HL-60/S4 treated with retinoic acid at 250 ng/mL for 4 days and 3 days (cell line): ENCODE measurements at regions not wholly inside any gene's neighbourhood (a gene's known extent, or its start where the extent isn't known, plus 50 kb on each side); places are given as distances from the start of the nearest gene placed in this dataset.
"Not testable (repeated sequence)": the region's sequence is repeated elsewhere in the genome, so short reads cannot be mapped to it uniquely, and the experiment has no call there.

Experiments used
- in situ Hi-C: fragments of 300-500 bp; cut with MboI; formaldehyde crosslinking; loops from 2 replicates; pipeline ENCODE4 v1.7.0; 2022; ENCODE audit warnings: low sequenced_read_pairs

DNA sequence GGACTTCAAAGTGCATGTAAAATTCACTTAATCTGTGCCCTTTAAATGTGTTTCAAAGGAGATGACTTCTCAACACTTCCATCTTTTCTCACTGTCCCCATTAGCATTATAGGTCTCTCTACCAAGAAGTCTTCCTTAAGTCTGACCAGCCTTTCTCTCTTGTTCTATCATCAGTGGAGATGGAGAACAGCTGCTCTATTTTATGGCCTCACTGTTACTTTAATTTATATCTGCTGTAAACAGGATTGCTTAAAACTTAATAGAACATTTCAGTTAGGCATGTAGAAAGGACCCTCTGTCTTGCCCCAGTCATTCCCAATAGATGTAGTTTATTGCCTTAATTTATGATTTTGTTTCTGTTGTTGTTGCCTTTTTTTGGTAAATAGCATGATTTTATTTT is 86.0 kb upstream of the CDC42EP3 start:
- in situ Hi-C loops: not testable (repeated sequence)

- in situ Hi-C loops: not testable (repeated sequence)
Measured at GRCh38 chr2:37758141-37758601, 86.7 kb upstream of the CDC42EP3 start.

- in situ Hi-C loops: not testable (repeated sequence)
Measured at GRCh38 chr2:37759989-37760388, 88.5 kb upstream of the CDC42EP3 start.

DNA sequence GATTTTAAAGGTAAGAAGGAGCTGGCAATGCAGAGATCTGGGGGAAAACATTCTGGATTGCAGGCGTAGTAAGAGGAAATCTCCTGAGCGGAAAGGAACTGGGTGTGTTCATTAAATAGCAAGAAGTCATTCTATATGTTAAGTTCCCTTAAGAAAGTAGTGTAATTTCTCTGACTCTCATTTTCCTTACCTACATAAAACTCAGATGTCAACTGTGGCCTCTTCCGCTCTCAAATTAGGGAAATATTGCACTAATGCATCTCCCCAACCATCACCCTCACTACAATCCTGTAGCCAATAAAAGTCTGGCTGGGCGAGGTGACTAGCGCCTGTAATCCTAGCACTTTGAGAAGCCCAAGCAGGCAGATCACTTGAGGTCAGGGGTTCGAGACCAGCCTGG is 89.0 kb upstream of the CDC42EP3 start:
- in situ Hi-C loops: no loop called here

DNA sequence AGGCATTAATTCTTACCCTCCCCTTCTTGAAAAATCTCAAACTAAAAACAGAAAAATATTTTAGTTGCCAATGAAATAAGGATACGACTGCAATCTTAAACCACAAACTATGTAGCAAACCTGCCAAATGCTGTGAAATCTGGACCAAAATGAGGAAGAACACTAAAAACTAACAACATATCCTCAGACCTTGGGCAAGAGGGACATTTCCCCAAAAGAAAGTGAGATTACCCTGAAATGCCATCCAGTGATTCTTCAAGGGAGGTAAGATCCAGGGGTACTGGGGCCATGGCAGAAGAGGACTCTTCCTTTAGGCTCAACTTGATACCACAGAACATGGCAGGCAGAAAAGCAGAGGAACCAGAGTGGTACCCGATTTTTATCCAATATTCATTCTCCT is 90.8 kb upstream of the CDC42EP3 start:
- in situ Hi-C loops: not testable (repeated sequence)

GRCh38 chr2:37764739-37765138 is 93.3 kb upstream of the CDC42EP3 start:
- in situ Hi-C loops: no loop called here

- in situ Hi-C loops: no loop called here
Measured at GRCh38 chr2:37766106-37766505, 94.7 kb upstream of the CDC42EP3 start.

DNA sequence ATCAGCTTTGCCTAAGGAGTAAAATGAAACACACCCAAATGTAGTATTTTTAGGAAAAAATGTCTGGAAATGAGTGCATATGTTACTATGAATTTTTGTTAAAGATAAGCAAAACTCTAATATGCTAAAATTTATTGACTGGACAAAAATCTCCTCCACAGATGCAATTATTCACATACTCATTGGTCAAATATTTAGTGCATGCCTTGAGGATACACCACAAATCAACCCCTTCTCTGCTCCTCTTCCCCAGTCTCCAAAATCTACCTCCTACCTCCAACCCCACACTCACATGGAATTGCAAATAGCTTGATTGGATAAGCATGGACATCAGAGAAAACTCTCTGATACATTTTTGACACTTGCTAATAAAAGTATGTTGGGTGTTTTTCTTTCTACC is 95.6 kb upstream of the CDC42EP3 start:
- in situ Hi-C loops: no loop called here

DNA sequence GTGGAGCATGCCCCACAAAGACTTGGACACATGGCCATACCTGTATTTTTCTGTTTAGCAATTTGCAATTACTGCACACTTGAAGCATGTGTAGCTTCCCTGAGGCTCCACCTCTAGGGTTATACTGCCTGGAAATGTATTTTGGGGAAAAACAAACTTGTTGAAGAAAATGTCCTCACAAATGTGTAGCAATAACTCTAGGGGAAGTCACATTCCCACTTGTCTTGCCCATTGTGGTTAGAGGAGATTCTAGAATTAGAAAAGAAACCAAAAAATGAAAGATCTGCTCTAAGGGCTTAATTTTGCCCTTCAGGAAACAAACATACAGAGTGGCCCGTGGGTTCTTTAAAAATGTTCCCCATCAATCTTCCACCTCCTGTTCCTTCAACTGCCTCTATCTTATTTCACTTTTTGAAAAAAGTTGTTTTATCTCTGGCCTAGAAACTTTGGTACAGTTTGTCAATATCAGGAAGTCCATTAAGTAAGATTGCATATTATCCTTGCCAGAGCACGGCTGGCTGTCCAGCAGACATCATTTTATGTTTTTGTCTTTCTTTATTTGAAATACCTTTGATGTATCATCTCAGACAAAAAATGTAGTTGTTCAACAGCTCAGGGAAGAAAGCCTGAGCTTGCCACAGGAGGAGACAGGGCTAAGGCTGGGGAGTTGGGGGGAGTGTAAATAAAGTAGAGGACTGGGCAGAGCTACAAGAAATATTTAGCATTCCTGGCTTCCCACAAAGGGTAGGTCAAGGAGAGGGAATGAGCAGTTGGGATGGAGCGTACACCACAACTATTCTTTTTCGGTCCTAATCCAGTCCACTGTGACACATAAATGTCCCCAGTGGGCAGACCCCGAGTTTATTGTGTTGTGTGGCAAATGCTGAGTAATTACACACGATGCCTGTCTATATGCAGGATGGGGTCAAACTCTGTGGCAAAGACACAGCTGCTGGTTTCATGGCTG is 96.8 kb upstream of the CDC42EP3 start:
- in situ Hi-C loops: no loop called here

- in situ Hi-C loops: no loop called here
Measured at GRCh38 chr2:37769551-37769950, 98.1 kb upstream of the CDC42EP3 start.

DNA sequence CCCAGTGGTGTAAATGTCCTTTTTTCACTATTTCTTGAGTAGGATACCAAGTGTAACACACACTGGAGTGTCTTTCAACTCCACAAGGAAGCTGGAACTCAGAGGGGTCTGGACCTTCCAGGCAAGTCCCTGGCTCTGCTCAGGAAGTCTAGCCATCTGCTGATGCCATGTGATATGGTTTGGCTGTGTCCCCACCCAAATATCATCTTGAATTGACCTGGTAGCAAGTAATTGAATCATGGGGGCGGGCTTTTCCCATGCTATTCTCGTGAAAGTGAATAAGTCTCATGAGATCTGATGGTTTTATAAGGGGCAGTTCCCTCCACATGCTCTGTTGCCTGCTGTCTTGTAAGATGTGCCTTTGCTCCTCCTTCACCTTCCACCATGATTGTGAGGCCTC is 99.4 kb upstream of the CDC42EP3 start:
- in situ Hi-C loops: no loop called here

DNA sequence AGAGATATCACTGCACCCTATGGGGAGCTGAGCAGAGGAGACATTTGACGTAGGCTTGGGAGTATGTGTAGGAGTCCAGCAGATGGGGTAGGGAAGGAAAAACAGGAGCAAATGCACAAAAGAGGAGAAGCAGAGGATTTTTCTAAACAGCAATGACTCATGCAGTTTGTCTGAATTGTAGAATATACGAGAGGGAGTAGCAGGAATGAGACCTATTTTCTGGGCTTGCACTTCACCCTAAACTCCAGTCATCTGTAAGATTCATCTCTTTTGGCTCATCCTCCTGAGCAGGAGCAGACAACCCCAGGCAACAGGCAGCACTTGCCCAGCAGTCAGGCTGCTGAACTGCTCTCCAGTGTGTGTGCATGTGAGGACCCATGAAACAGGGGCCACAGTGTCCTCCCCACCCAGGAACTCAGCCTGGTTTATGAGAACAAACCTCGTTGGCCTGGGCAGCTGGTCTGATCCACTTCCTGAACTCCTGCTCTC is 100.2 kb upstream of the CDC42EP3 start:
- in situ Hi-C loops: no loop called here

DNA sequence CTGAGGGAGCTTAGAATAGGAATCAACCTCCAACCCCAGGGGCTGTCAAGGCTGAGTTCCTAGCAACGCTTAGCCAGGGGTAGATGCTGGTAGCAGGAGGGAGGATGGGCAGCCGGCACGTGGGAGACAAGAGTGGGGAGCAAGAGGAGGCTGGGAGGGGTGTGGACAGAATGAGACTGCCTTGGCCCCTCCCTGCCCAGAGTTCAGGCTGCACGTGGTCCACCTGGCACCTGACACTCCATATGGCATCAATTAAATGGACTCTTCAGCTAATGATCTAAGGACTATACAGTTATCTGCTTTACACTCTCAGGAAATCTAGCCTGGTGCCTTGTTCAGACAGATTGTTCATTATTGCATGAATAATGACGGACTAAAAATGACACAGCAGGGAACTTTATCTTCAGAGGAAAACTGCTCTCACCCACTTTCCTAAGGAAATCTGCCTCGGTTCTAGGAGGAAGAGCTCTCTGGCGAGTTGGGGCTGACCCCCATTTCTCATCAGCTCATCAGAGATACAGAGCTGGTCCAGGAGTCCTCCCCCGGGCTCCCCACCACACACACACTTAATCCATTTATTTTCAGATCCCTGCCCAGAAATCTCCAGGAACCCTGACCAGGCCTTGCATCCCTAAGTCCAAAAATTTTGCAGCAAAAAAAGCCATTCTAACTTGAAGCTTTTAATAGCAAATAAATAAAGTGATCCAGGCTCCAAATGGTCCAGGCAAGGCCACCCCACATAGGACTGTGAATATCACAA is 102.1 kb upstream of the CDC42EP3 start:
- in situ Hi-C loops: no loop called here

- in situ Hi-C loops: not testable (repeated sequence)
Measured at GRCh38 chr2:37774171-37774944, 102.9 kb upstream of the CDC42EP3 start.

GRCh38 chr2:37774976-37775907 is 103.8 kb upstream of the CDC42EP3 start:
- in situ Hi-C loops: no loop called here

DNA sequence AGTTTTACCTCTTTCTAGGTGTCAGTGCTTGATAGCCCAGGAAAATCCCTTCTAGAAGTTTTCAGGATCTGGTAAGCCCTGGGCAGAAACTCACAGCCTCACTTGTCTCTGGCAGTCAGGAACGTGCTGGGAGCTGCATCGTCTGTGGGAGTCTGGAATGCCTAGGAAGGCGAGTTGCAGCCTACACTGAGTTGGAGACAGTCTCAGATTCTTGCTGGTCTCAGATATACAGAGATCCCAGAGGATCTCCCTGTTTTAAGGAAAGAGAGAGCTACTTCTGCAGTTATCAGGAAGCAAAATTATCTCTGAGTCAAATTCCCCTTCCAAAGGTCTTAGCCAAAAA is 104.4 kb upstream of the CDC42EP3 start:
- in situ Hi-C loops: no loop called here

- in situ Hi-C loops: no loop called here
Measured at GRCh38 chr2:37776487-37776886, 105.0 kb upstream of the CDC42EP3 start.

- in situ Hi-C loops: no loop called here
Measured at GRCh38 chr2:37779139-37779538, 107.7 kb upstream of the CDC42EP3 start.

DNA sequence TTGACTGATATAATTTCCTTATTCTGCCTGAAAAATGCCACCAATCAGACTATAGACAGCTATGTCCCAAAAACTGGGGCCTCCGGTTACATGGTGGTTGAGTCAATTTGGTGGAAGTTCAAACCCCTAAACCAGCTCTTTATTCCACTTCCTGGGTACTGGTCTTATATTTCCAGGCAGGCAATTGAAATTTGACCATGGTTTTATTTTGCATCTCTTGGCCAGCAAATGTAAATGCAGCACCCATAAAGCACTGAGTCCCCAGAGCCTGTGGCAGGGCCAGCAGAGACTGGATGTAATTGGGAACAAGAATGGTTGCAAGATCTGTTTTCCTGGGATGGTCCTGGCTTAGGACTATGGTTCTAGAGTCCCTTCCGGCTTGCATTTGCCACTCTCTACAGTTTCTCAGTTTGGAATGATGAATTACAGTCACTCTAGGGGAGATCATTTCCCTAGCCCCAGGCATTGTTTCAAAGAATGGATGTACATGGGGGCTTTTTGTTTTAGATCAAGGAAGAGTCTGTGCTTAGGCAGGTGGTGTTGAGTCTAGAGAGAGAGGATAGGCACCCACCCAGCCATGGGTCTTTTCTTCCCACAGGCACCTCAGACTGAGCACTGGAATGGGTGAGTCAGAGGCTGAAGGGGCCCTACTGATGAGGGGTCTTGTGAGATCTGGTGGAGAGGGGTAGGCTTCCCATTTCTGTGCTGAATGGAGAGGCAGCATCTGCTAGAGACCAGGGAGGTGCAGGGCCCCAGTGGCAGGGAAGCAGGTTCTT is 108.4 kb upstream of the CDC42EP3 start:
- in situ Hi-C loops: no loop called here
